ENCODE measurements at regions not wholly inside any gene's neighbourhood (a gene's known extent, or its start where the extent isn't known, plus 50 kb on each side); places are given as distances from the start of the nearest gene placed in this dataset.

- Histone ChIP-seq H3K27ac (no peak overlapping the region), H3K4me2 (ENCODE audit: low read length) (no peak overlapping the region), H3K4me1 (no peaks in the 10 kb centered on the region), H2AFZ (no peak overlapping the region), H3K79me2 (no peaks in the 10 kb centered on the region), H3K27me3 (ENCODE audit: control insufficient read depth, insufficient read depth, low read length) (no peaks in the 10 kb centered on the region), H3K4me3 (ENCODE audit: low read depth, low read length) (no peak overlapping the region), H3K36me3 (ENCODE audit: control insufficient read depth, insufficient read depth, low read length) (no peaks in the 10 kb centered on the region), H3K9ac (no peak overlapping the region), H3K9me3 (ENCODE audit: control insufficient read depth, low read length) (no peaks in the 10 kb centered on the region)
- TF ChIP-seq CTCF (IDR thresholded peaks at IDR 0.05): no peak
These were observed 483.5 kb downstream of the ADGRL2 start for GRCh38 chr1:82284213-82284612.

GRCh38 chr1:82279241-82279640 is 478.5 kb downstream of the ADGRL2 start:
- Histone ChIP-seq H2AFZ (no peak overlapping the region), H3K79me2 (no peaks in the 10 kb centered on the region), H3K27me3 (ENCODE audit: control insufficient read depth, insufficient read depth, low read length) (no peaks in the 10 kb centered on the region), H3K9ac (no peak overlapping the region), H3K4me3 (ENCODE audit: low read depth, low read length) (no peak overlapping the region), H3K36me3 (ENCODE audit: control insufficient read depth, insufficient read depth, low read length) (no peaks in the 10 kb centered on the region), H3K9me3 (ENCODE audit: control insufficient read depth, low read length) (no peaks in the 10 kb centered on the region), H3K4me2 (ENCODE audit: low read length) (no peak overlapping the region), H3K4me1 (no peaks in the 10 kb centered on the region), H3K27ac (no peak overlapping the region)
- TF ChIP-seq CTCF (IDR thresholded peaks at IDR 0.05): no peak

- Histone ChIP-seq H3K4me3 (ENCODE audit: low read depth, low read length) (no peak overlapping the region), H3K27ac (no peak overlapping the region), H3K9ac (no peak overlapping the region), H3K4me2 (ENCODE audit: low read length) (no peak overlapping the region), H3K36me3 (ENCODE audit: control insufficient read depth, insufficient read depth, low read length) (no peaks in the 10 kb centered on the region), H3K4me1 (no peaks in the 10 kb centered on the region), H3K27me3 (ENCODE audit: control insufficient read depth, insufficient read depth, low read length) (no peaks in the 10 kb centered on the region), H2AFZ (no peak overlapping the region), H3K79me2 (no peaks in the 10 kb centered on the region), H3K9me3 (ENCODE audit: control insufficient read depth, low read length) (no peaks in the 10 kb centered on the region)
- no peak for TF ChIP-seq CTCF (IDR thresholded peaks at IDR 0.05)
These were observed 473.1 kb downstream of the ADGRL2 start for GRCh38 chr1:82273816-82274215.

- Histone ChIP-seq H3K4me1 (no peaks in the 10 kb centered on the region), H3K9ac (no peak overlapping the region), H3K9me3 (ENCODE audit: control insufficient read depth, low read length) (no peaks in the 10 kb centered on the region), H3K27me3 (ENCODE audit: control insufficient read depth, insufficient read depth, low read length) (no peaks in the 10 kb centered on the region), H3K4me3 (ENCODE audit: low read depth, low read length) (no peak overlapping the region), H3K36me3 (ENCODE audit: control insufficient read depth, insufficient read depth, low read length) (no peaks in the 10 kb centered on the region), H2AFZ (no peak overlapping the region), H3K79me2 (no peaks in the 10 kb centered on the region), H3K27ac (no peak overlapping the region), H3K4me2 (ENCODE audit: low read length) (no peak overlapping the region)
- TF ChIP-seq CTCF (IDR thresholded peaks at IDR 0.05): no peak
These were observed 468.7 kb downstream of the ADGRL2 start for GRCh38 chr1:82269431-82269830.

- Histone ChIP-seq H3K79me2 (no peaks in the 10 kb centered on the region), H3K4me2 (ENCODE audit: low read length) (no peak overlapping the region), H3K27ac (no peak overlapping the region), H3K27me3 (ENCODE audit: control insufficient read depth, insufficient read depth, low read length) (no peaks in the 10 kb centered on the region), H3K9me3 (ENCODE audit: control insufficient read depth, low read length) (no peaks in the 10 kb centered on the region), H2AFZ (no peak overlapping the region), H3K9ac (no peak overlapping the region), H3K4me1 (no peaks in the 10 kb centered on the region), H3K36me3 (ENCODE audit: control insufficient read depth, insufficient read depth, low read length) (no peaks in the 10 kb centered on the region), H3K4me3 (ENCODE audit: low read depth, low read length) (no peak overlapping the region)
- no peak for TF ChIP-seq CTCF (IDR thresholded peaks at IDR 0.05)
These were observed 468.1 kb downstream of the ADGRL2 start for GRCh38 chr1:82268826-82269225.

Data from parathyroid adenoma (tissue), 2 donors.